Testis (tissue), 2 donors: ENCODE measurements at regions not wholly inside any gene's neighbourhood (a gene's known extent, or its start where the extent isn't known, plus 50 kb on each side); places are given as distances from the start of the nearest gene placed in this dataset.

Source experiments
- CTCF ChIP-seq, 3 experiments: fragments of 450-650 bp in 2 of 3; fragments of 200-600 bp in 1 of 3; sonication (generic) in 1 of 3; IDR thresholded peaks; one replicate each; pipeline ENCODE4 v1.5.1; 2016 to 2019; ENCODE audit warnings: antibody characterized with exemption in 3 of 3, mild to moderate bottlenecking in 2 of 3, moderate library complexity in 1 of 3
- POLR2A ChIP-seq: fragments of 450-650 bp; IDR thresholded peaks from one replicate; pipeline ENCODE4 v1.6.1; 2017; ENCODE audit warnings: antibody characterized with exemption, mild to moderate bottlenecking, moderate library complexity

GRCh38 chr9:108746864-108747263 lies 108.9 kb downstream of the ACTL7B start:
- TF ChIP-seq CTCF (IDR thresholded peaks at IDR 0.05) (no peak), POLR2A (no peak)
